Kidney glomerular epithelial cell (primary cell): ENCODE measurements at regions not wholly inside any gene's neighbourhood (a gene's known extent, or its start where the extent isn't known, plus 50 kb on each side); places are given as distances from the start of the nearest gene placed in this dataset.

Experiments
- DNase-seq: peaks from one replicate; lab custom pipeline; 2025; lab: John Stamatoyannopoulos, UW

DNA sequence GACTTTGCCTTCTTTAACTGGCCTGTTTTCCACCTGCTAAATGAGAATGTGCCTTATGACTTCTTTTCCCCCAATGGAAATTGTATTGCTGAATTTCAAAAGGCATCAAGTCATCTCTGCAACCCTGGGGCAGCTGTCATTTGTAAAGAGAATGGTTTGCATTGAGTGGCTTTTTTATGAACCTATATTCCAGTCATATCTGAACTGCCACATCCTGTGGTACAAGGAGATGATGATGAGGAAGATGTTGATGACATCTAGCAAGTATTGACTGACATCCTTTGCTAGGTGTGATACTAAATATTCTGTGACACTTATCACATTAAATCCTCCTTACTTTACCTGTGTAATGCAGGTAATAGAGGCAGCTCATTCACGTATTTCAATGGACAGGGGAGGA lies 88.3 kb upstream of the KIAA1217 start:
- no peak for DNase-seq

DNA sequence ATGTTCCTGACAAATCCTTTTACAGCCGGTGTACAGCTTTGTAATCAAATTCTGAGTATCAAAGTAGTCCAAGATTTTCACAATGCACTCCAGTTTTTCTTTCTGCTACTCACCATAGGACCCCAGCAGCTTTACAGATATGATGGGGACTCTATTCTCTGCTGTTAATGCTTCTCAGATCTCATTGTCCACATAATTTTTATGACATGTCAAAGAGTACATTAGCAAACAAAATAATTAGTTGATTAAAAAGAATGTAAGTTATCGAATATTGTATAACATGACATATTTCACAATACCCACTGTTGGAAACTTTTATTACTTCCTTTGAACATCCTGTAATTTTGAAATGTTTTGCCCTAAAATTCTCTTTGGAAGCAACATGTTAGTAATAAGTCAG lies 81.4 kb upstream of the KIAA1217 start:
- DNase-seq: no peak

DNA sequence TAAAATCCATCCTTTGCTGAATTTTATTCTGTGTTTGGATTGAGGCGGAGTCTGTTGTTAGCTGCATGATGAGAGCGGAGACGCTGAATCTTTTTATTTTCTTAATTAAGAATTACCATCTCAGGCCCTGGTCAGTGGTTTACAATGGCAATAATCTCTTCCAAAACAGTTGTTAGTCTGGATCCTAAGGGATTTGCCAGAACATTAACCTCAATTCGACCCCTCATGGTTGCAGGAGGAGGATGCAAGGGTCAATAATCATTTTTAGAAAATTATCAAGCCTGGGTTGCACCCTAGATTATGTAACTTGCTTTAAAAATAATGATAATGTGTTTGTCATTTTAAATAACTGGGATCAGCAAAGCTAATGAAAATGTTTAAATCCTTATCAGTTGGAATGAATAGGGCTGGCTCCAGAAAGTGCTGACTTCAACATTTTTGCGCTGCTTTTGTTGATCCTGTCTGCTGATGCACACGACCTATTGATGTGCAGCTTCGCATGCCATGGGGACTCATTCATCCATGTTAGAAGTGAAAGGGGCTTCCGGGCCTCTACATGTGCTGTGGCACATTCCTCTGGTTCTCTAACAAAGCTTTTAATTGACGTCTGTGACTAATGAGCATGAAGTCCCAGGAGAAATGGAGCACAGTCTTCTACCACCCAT lies 80.7 kb upstream of the KIAA1217 start:
- peak; percentile 60 for DNase-seq

DNA sequence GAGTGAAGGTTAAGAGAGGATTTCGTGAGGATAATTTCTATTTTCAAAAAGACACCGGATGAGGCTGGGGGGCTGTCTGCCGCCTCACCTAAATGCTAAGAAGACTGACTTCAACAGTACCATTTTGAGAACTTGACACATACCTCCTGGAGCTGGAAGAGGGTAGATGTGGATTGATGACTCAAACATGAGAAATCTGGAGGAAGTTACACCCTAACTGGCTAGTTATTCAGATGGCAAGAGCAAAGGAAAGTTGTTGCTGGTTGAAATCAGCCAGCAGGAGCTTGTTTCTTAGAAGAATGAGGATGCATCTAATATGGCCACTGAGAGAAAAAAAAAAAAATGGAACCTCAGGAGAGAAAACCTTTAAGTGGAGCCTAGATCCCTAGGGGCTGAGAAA lies 76.2 kb upstream of the KIAA1217 start:
- peak; percentile 45 for DNase-seq

DNA sequence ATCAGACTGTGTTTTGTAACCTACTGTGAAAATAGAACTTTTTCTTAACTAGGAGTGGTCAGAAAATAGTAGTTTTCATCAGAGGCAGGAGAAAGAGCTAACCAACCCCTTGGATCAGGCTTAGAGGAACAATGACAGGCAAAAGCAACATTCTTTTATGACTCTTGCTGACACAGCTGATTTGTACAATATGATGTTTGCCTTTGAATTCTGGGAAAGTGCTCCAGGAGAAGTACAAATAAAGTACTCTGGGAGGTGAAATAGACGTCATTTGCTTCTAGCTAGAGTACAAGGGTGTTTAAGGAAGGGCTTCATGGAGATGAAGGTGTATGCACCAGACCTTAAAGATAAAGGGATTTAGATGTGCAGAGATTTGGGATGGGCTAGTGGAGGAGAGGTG lies 75.1 kb upstream of the KIAA1217 start:
- DNase-seq: no peak

DNA sequence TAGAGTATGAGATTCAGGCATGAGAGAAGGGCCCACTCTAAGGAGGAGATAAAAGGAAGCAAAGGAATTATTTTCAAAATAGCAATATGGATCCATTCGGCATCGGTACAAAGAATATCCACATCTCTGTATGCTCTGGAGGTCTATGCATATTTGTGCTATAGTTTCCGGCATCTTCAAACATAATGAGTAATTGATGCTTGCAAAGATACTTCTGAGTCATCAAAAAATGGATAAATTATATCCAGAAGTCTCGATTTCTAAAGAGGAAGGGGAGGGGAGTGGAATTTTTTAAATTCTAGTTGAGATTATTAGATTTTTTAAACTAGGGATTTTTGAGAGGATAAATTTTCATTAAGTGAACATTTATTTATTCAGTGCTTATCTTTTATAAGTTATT lies 72.9 kb upstream of the KIAA1217 start:
- DNase-seq: no peak

DNA sequence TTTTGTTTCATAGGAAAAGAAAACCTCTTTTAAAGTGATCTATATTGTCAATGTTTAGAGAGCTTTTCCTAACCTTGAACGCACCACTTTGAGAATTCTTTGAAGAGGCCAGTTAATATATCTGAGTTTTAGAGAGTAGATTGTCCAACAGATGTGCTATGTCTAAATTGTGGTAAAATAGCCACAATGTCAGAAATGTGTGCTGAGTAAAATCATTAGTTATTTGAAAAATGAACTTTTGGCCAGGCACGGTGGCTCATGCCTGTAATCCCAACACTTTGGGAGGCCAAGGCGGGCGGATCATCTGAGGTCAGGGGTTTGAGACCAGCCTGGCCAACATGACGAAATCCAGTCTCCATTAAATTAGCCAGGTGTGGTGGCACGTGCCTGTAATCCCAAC lies 61.6 kb upstream of the KIAA1217 start:
- no peak for DNase-seq

DNA sequence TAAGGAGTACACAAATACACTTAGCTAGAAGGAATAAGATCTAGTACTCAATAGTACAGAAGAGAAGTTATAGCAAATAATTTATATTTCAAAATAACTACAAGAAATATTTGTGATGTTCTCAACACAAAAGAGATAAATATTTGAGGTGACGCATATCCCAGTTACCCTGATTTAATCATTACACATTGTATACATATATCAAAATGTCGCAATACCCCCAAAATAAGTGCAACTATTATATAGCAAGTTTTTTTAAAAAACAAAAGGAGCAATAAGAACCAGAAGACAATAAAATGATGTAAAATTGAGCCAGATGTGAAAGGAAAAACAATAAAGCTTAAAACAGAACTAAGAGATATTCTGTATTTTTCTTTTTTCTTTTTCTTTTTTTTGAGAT lies 59.3 kb upstream of the KIAA1217 start:
- no peak for DNase-seq

DNA sequence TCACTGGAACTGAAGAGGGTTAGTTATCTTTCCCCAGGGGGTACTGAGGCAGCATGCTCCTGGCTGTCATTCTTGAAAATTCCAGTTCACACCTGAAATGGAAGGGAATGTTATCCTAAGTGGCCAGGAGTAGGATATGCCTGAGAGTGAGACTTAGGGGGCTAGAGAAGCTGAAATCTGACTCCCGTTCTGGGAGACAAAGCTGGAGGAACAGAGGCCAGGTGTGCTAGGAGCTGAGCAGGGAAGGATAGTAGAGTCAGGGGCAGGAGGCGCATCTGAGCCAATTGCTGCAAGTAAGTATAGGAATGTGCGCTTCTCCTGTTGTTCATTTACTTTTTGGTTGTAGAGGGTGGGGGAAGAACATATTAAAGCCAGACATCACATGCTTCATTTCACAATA lies 58.1 kb upstream of the KIAA1217 start:
- no peak for DNase-seq

DNA sequence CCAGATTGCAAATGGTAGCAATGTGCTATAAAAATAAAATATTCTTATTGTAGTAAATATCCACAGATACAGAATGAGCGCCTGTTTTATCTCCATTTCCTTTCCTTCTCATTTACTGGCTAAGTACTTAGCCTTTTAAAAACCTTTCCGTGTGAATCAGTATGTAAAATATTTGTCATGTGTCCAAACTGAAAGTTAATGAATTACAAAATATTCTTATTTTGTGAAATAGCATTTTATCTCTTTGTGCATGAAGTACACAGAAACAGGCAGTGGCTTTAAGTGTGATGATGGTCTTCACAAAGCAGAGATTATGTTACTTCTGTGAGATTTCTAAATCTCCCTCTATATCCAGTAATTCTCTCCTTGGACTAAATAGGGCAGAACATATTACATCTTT lies 56.7 kb upstream of the KIAA1217 start:
- DNase-seq: no peak

DNA sequence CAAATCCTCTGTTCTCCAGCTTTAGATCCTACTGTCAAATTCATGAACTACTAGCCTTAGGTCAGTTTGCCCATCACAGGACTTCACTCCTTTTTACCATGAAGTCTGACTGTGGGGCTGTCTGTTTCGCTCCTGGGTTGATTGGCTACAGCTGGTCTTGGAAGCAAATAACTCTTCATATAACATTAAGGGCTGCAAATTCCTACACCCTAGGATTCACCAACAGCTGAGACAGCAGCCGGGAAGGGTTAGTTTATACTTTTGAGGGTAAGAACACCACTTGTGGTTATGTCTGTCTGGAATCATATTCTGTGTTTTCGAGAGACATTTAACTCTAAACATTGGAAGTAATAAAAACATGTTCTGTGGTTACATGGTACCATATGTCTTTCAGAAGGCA lies 55.9 kb upstream of the KIAA1217 start:
- no peak for DNase-seq

DNA sequence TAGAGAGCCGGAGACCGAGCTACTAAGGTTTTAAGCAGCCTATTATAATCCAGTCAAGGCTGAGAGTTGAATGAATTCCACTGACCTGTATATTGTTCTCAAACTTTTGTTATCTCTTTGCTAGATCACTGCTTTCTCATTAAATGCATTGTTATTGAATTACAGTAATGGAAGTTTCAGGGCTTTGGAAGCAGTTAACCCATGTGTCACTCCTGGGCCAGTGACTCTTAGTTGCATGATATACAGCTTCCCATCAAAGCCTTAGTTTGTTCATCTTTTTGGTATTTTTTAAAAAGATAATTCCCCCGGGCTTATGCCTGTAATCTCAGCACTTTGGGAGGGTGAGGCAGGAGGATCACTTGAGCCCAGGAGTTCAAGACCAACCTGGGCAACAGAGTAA lies 55.4 kb upstream of the KIAA1217 start:
- DNase-seq: no peak

DNA sequence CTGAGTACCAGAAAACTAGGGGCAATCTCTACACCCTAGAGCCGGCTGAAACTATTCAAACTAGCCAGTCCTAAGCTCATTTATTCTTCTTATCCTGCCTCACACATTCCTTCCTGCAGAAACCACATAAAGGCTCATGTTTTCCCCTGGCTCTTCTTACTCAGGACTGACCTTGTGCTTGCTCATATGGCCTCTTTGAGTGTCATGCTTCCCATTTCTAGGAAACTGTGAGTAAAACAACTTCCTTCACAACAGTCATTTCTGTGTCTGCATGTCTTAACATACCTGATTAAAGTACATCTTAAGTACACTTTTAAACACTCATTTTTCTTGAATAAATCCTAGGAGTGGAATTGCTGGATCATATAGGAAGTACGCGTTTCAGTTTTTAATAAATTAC lies 52.3 kb upstream of the KIAA1217 start:
- DNase-seq: no peak

DNA sequence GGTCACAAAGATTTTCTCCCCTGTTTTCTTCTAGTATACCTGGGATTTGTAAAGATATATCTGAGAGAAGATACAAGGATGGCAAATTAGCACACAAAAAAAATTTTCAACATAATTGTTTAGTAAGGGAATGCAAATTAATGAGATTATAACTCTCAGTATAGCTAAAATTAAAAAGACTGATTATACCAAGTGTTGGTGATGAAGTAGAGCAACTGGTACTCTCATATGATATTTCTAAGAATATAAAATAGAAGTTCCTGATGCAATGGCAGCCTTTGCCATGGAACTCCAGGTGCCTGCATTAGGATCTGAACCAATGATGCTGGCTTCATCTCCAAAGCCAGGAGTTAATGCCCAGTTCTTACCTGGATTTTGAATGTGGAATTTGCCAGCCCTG lies 51.4 kb upstream of the KIAA1217 start:
- DNase-seq: no peak
